Muscle of leg (tissue), 3 donors: ENCODE measurements at regions not wholly inside any gene's neighbourhood (a gene's known extent, or its start where the extent isn't known, plus 50 kb on each side); places are given as distances from the start of the nearest gene placed in this dataset.

Experiments used
- DNase-seq: peaks from one replicate; pipeline ENCODE4 v3.0.0; 2013
- H3K27ac ChIP-seq: one replicate; pipeline ENCODE4 v1.5.1; 2013; ENCODE audit warnings: mild to moderate bottlenecking, low read length, control low read depth
- H3K27me3 ChIP-seq: one replicate; pipeline ENCODE4 v1.6.1; 2013; ENCODE audit warnings: low read length; ENCODE audit not compliant: control insufficient read depth, insufficient read depth
- H3K36me3 ChIP-seq: one replicate; pipeline ENCODE4 v1.6.1; 2013; ENCODE audit warnings: low read length; ENCODE audit not compliant: control insufficient read depth, insufficient read depth
- H3K4me1 ChIP-seq: one replicate; pipeline ENCODE4 v1.6.1; 2013; ENCODE audit warnings: low read length; ENCODE audit not compliant: control insufficient read depth, insufficient read depth
- H3K4me3 ChIP-seq: one replicate; pipeline ENCODE4 v1.5.1; 2013; ENCODE audit warnings: low read length, control low read depth
- H3K9me3 ChIP-seq: replicated peaks from 2 replicates; pipeline ENCODE4 v1.6.1; 2013; ENCODE audit warnings: low read depth, low read length; ENCODE audit not compliant: control insufficient read depth
- WGBS: methylation state at CpG from one replicate; pipeline ENCODE4 v1.1.5; 2013; ENCODE audit warnings: missing lambda C conversion rate; ENCODE audit not compliant: insufficient coverage; 5-methylcytosine and 5-hydroxymethylcytosine counted together

GRCh38 chr5:71771191-71771590 lies 52.1 kb downstream of the CARTPT start:
- no peak overlapping the region for H3K4me3 ChIP-seq

GRCh38 chr5:71778678-71779276 lies 59.7 kb downstream of the CARTPT start:
- Histone ChIP-seq H3K36me3 (no peaks in the 10 kb centered on the region), H3K4me3 (no peak overlapping the region), H3K4me1 (peaks cover 7% of the 10 kb centered on the region), H3K27ac (no peak overlapping the region), H3K27me3 (no peaks in the 10 kb centered on the region), H3K9me3 (no peaks in the 10 kb centered on the region)
- DNase-seq: peak; percentile 58
- WGBS: no CpG with 5 or more reads among the region's 4 CpGs

More at GRCh38 chr5:71771191-71771590, 52.1 kb downstream of the CARTPT start:
- Histone ChIP-seq H3K9me3 (no peaks in the 10 kb centered on the region), H3K27me3 (no peaks in the 10 kb centered on the region), H3K36me3 (no peaks in the 10 kb centered on the region), H3K4me1 (no peaks in the 10 kb centered on the region), H3K27ac (no peak overlapping the region)
- WGBS: no CpG with 5 or more reads among the region's 2 CpGs
- no peak for DNase-seq

- H3K36me3 ChIP-seq: no peaks in the 10 kb centered on the region
Measured at GRCh38 chr5:71780597-71780996, 61.5 kb downstream of the CARTPT start.

GRCh38 chr5:71782393-71782770 lies 63.3 kb downstream of the CARTPT start:
- Histone ChIP-seq H3K4me1 (peaks cover 7% of the 10 kb centered on the region), H3K27ac (no peak overlapping the region), H3K36me3 (no peaks in the 10 kb centered on the region), H3K4me3 (no peak overlapping the region), H3K27me3 (no peaks in the 10 kb centered on the region), H3K9me3 (no peaks in the 10 kb centered on the region)
- WGBS: 89% methylated on average over 3 of the region's 3 CpGs
- no peak for DNase-seq

More at GRCh38 chr5:71780597-71780996, 61.5 kb downstream of the CARTPT start:
- no peak overlapping the region for H3K4me3 ChIP-seq
- DNase-seq: no peak
- no peak overlapping the region for H3K27ac ChIP-seq
- H3K27me3 ChIP-seq: no peaks in the 10 kb centered on the region
- 86% methylated on average over 5 of the region's 6 CpGs for WGBS
- H3K9me3 ChIP-seq: no peaks in the 10 kb centered on the region
- peaks cover 7% of the 10 kb centered on the region for H3K4me1 ChIP-seq

- 6% methylated on average over 12 of the region's 27 CpGs for WGBS
- no peaks in the 10 kb centered on the region for H3K36me3 ChIP-seq
- H3K4me1 ChIP-seq: peaks cover 7% of the 10 kb centered on the region
- H3K4me3 ChIP-seq: peak overlapping the region; percentile 14
- peak overlapping the region; percentile 52 for H3K27ac ChIP-seq
- DNase-seq: peak; percentile 93
- H3K9me3 ChIP-seq: no peaks in the 10 kb centered on the region
- H3K27me3 ChIP-seq: no peaks in the 10 kb centered on the region
Measured at GRCh38 chr5:71782771-71783770, 64.0 kb downstream of the CARTPT start.

- Histone ChIP-seq H3K36me3 (no peaks in the 10 kb centered on the region), H3K27ac (no peak overlapping the region), H3K4me3 (no peak overlapping the region), H3K27me3 (no peaks in the 10 kb centered on the region), H3K9me3 (no peaks in the 10 kb centered on the region), H3K4me1 (peaks cover 7% of the 10 kb centered on the region)
- 90% methylated on average over 5 of the region's 6 CpGs for WGBS
- no peak for DNase-seq
Measured at GRCh38 chr5:71783891-71784290, 64.8 kb downstream of the CARTPT start.

GRCh38 chr5:71786337-71787055 lies 67.4 kb downstream of the CARTPT start:
- WGBS: 70% methylated on average over 4 of the region's 8 CpGs
- Histone ChIP-seq H3K36me3 (no peaks in the 10 kb centered on the region), H3K4me1 (peaks cover 7% of the 10 kb centered on the region), H3K9me3 (no peaks in the 10 kb centered on the region), H3K4me3 (no peak overlapping the region), H3K27me3 (no peaks in the 10 kb centered on the region), H3K27ac (no peak overlapping the region)
- no peak for DNase-seq

GRCh38 chr5:71788794-71789193 lies 69.7 kb downstream of the CARTPT start:
- no peak for DNase-seq

GRCh38 chr5:71789746-71790145 lies 70.7 kb downstream of the CARTPT start:
- 85% methylated on average over 3 of the region's 4 CpGs for WGBS
- H3K4me1 ChIP-seq: no peaks in the 10 kb centered on the region
- peaks cover 4% of the 10 kb centered on the region for H3K9me3 ChIP-seq

More at GRCh38 chr5:71788794-71789193, 69.7 kb downstream of the CARTPT start:
- no peaks in the 10 kb centered on the region for H3K9me3 ChIP-seq
- WGBS: no CpG with 5 or more reads among the region's 2 CpGs
- no peaks in the 10 kb centered on the region for H3K27me3 ChIP-seq
- no peak overlapping the region for H3K27ac ChIP-seq
- no peaks in the 10 kb centered on the region for H3K36me3 ChIP-seq
- no peaks in the 10 kb centered on the region for H3K4me1 ChIP-seq
- H3K4me3 ChIP-seq: no peak overlapping the region

GRCh38 chr5:71790433-71790832 lies 71.4 kb downstream of the CARTPT start:
- Histone ChIP-seq H3K27ac (no peak overlapping the region), H3K36me3 (no peaks in the 10 kb centered on the region), H3K27me3 (no peaks in the 10 kb centered on the region), H3K9me3 (peaks cover 4% of the 10 kb centered on the region), H3K4me3 (no peak overlapping the region), H3K4me1 (no peaks in the 10 kb centered on the region)
- 54% methylated on average over 5 of the region's 7 CpGs for WGBS
- DNase-seq: no peak

More at GRCh38 chr5:71789746-71790145, 70.7 kb downstream of the CARTPT start:
- no peaks in the 10 kb centered on the region for H3K36me3 ChIP-seq
- no peak for DNase-seq
- no peak overlapping the region for H3K4me3 ChIP-seq
- H3K27me3 ChIP-seq: no peaks in the 10 kb centered on the region
- no peak overlapping the region for H3K27ac ChIP-seq
